Smooth muscle cell (in vitro differentiated cells): ENCODE measurements at regions not wholly inside any gene's neighbourhood (a gene's known extent, or its start where the extent isn't known, plus 50 kb on each side); places are given as distances from the start of the nearest gene placed in this dataset.

ENCODE experiments used
- DNase-seq: peaks from one replicate; lab custom pipeline; 2025; ENCODE audit not compliant: unreplicated experiment; lab: John Stamatoyannopoulos, UW
- H2AFZ ChIP-seq: fragments of 200-600 bp; sonication (generic); 2 replicates; pipeline ENCODE4 v1.6.0; 2016; ENCODE audit warnings: antibody characterized with exemption, low read depth, mild to moderate bottlenecking
- H3F3A ChIP-seq: fragments of 200-600 bp; sonication (generic); 2 replicates; pipeline ENCODE4 v1.6.0; 2017; ENCODE audit warnings: antibody characterized with exemption, low read depth
- H3K27ac ChIP-seq: fragments of 200-600 bp; sonication (generic); 2 replicates; pipeline ENCODE4 v1.5.1; 2016; ENCODE audit warnings: low read depth, mild to moderate bottlenecking
- H3K27me3 ChIP-seq: fragments of 200-600 bp; sonication (generic); 2 replicates; pipeline ENCODE4 v1.6.1; 2016; ENCODE audit warnings: low read depth, mild to moderate bottlenecking
- H3K36me3 ChIP-seq: fragments of 200-600 bp; sonication (generic); 2 replicates; pipeline ENCODE4 v1.5.1; 2016; ENCODE audit warnings: low read depth
- H3K4me1 ChIP-seq: fragments of 200-600 bp; sonication (generic); 2 replicates; pipeline ENCODE4 v1.5.1; 2016; ENCODE audit warnings: low read depth
- H3K4me2 ChIP-seq: fragments of 200-600 bp; sonication (generic); 2 replicates; pipeline ENCODE4 v1.6.0; 2016; ENCODE audit warnings: mild to moderate bottlenecking
- H3K4me3 ChIP-seq: fragments of 200-600 bp; sonication (generic); 2 replicates; pipeline ENCODE4 v1.5.1; 2016; ENCODE audit warnings: mild to moderate bottlenecking
- H3K79me2 ChIP-seq: fragments of 200-600 bp; sonication (generic); 2 replicates; pipeline ENCODE4 v1.6.0; 2016; ENCODE audit warnings: low read depth, mild to moderate bottlenecking
- H3K9ac ChIP-seq: fragments of 200-600 bp; sonication (generic); 2 replicates; pipeline ENCODE4 v1.6.0; 2016; ENCODE audit warnings: low read depth
- H3K9me3 ChIP-seq: fragments of 200-600 bp; sonication (generic); replicated peaks from 2 replicates; pipeline ENCODE4 v1.5.1; 2016; ENCODE audit warnings: low read depth
- H4K20me1 ChIP-seq: fragments of 200-600 bp; sonication (generic); 2 replicates; pipeline ENCODE4 v1.6.0; 2016; ENCODE audit warnings: low read depth
- CTCF ChIP-seq: fragments of 200-600 bp; sonication (generic); IDR thresholded peaks from 2 replicates; pipeline ENCODE4 v1.5.1; 2017; ENCODE audit warnings: borderline replicate concordance, mild to moderate bottlenecking, antibody characterized with exemption; ENCODE audit not compliant: insufficient read depth, poor library complexity, severe bottlenecking
- WGBS: methylation state at CpG from one replicate; pipeline ENCODE4 v1.1.7; 2016; ENCODE audit warnings: low lambda C conversion rate; 5-methylcytosine and 5-hydroxymethylcytosine counted together

- no peaks in the 10 kb centered on the region for H3F3A ChIP-seq
- H4K20me1 ChIP-seq, result no peaks in the 10 kb centered on the region
- H3K36me3 ChIP-seq, result no peaks in the 10 kb centered on the region
- no peaks in the 10 kb centered on the region for H3K79me2 ChIP-seq
- no peak for TF ChIP-seq CTCF
- DNase-seq, result no peak
- WGBS, result 81% methylated on average over 7 of the region's 7 CpGs
- H3K9me3 ChIP-seq, result no peaks in the 10 kb centered on the region
- H3K9ac ChIP-seq, result no peak overlapping the region
- H3K4me1 ChIP-seq, result no peaks in the 10 kb centered on the region
- H3K4me2 ChIP-seq, result no peak overlapping the region
- no peaks in the 10 kb centered on the region for H3K27me3 ChIP-seq
- H2AFZ ChIP-seq, result no peak overlapping the region
- H3K27ac ChIP-seq, result no peak overlapping the region
- no peak overlapping the region for H3K4me3 ChIP-seq
Observed at GRCh38 chr12:105852496-105852895, 286.3 kb downstream of the NUAK1 start.

- no peak overlapping the region for H3K27ac ChIP-seq
- H3K9me3 ChIP-seq, result no peaks in the 10 kb centered on the region
- DNase-seq, result no peak
- no peaks in the 10 kb centered on the region for H3K36me3 ChIP-seq
- no peak overlapping the region for H3K4me3 ChIP-seq
- no peaks in the 10 kb centered on the region for H3F3A ChIP-seq
- 82% methylated on average over 2 of the region's 2 CpGs for WGBS
- H3K4me2 ChIP-seq, result no peak overlapping the region
- H3K27me3 ChIP-seq, result no peaks in the 10 kb centered on the region
- no peak overlapping the region for H3K9ac ChIP-seq
- no peaks in the 10 kb centered on the region for H4K20me1 ChIP-seq
- no peaks in the 10 kb centered on the region for H3K4me1 ChIP-seq
- no peak for TF ChIP-seq CTCF
- H3K79me2 ChIP-seq, result no peaks in the 10 kb centered on the region
- no peak overlapping the region for H2AFZ ChIP-seq
Observed at GRCh38 chr12:105852951-105853350, 285.8 kb downstream of the NUAK1 start.

GRCh38 chr12:105854071-105854470 is 284.7 kb downstream of the NUAK1 start:
- 89% methylated on average over 2 of the region's 2 CpGs for WGBS
- Histone ChIP-seq H3K9ac (no peak overlapping the region), H3F3A (no peaks in the 10 kb centered on the region), H3K79me2 (no peaks in the 10 kb centered on the region), H3K4me1 (no peaks in the 10 kb centered on the region), H3K9me3 (no peaks in the 10 kb centered on the region), H4K20me1 (no peaks in the 10 kb centered on the region), H3K4me2 (no peak overlapping the region), H3K27ac (no peak overlapping the region), H3K4me3 (no peak overlapping the region), H3K36me3 (no peaks in the 10 kb centered on the region), H2AFZ (no peak overlapping the region), H3K27me3 (no peaks in the 10 kb centered on the region)
- no peak for DNase-seq
- no peak for TF ChIP-seq CTCF

GRCh38 chr12:105855361-105856047 is 283.2 kb downstream of the NUAK1 start:
- H3K9ac ChIP-seq, result no peak overlapping the region
- H3K9me3 ChIP-seq, result no peaks in the 10 kb centered on the region

More at GRCh38 chr12:105855361-105856047, 283.2 kb downstream of the NUAK1 start:
- Histone ChIP-seq H3K4me2 (no peak overlapping the region), H2AFZ (no peak overlapping the region), H3K36me3 (no peaks in the 10 kb centered on the region), H3K4me1 (no peaks in the 10 kb centered on the region), H3K27me3 (no peaks in the 10 kb centered on the region), H3K4me3 (no peak overlapping the region), H3K27ac (no peak overlapping the region), H3K79me2 (no peaks in the 10 kb centered on the region), H4K20me1 (no peaks in the 10 kb centered on the region), H3F3A (no peaks in the 10 kb centered on the region)
- no peak for DNase-seq
- 93% methylated on average over 3 of the region's 3 CpGs for WGBS
- TF ChIP-seq CTCF, result no peak
